MM.1S (cell line): ENCODE measurements at regions not wholly inside any gene's neighbourhood (a gene's known extent, or its start where the extent isn't known, plus 50 kb on each side); places are given as distances from the start of the nearest gene placed in this dataset.

Source experiments
- DNase-seq: peaks from one replicate; pipeline ENCODE4 v3.0.0-alpha.2; 2015
- H2AFZ ChIP-seq: fragments of 300-600 bp; sonication (generic); 2 replicates; pipeline ENCODE4 v1.6.0; 2016; ENCODE audit warnings: antibody characterized with exemption, low read length
- H3F3A ChIP-seq: fragments of 300-600 bp; sonication (generic); 2 replicates; pipeline ENCODE4 v1.6.1; 2016; ENCODE audit warnings: mild to moderate bottlenecking, antibody characterized with exemption, low read length, moderate library complexity, mixed read lengths; ENCODE audit not compliant: insufficient read depth
- H3K27ac ChIP-seq: fragments of 300-600 bp; sonication (generic); 2 replicates; pipeline ENCODE4 v1.5.1; 2016; ENCODE audit warnings: mild to moderate bottlenecking, low read length
- H3K27me3 ChIP-seq: fragments of 300-600 bp; sonication (generic); replicated peaks from 2 replicates; pipeline ENCODE4 v1.6.0; 2016; ENCODE audit warnings: low read length; ENCODE audit not compliant: insufficient read depth
- H3K36me3 ChIP-seq: fragments of 300-600 bp; sonication (generic); replicated peaks from 2 replicates; pipeline ENCODE4 v1.6.1; 2016; ENCODE audit warnings: mild to moderate bottlenecking, low read length, mixed read lengths; ENCODE audit not compliant: insufficient read depth
- H3K4me1 ChIP-seq: fragments of 300-600 bp; sonication (generic); 2 replicates; pipeline ENCODE4 v1.6.1; 2016; ENCODE audit warnings: low read length, mixed read lengths
- H3K4me2 ChIP-seq: fragments of 300-600 bp; sonication (generic); 2 replicates; pipeline ENCODE4 v1.6.0; 2016; ENCODE audit warnings: low read depth, low read length
- H3K4me3 ChIP-seq: fragments of 300-600 bp; sonication (generic); 2 replicates; pipeline ENCODE4 v1.5.1; 2016; ENCODE audit warnings: low read length, mixed read lengths
- H3K79me2 ChIP-seq: fragments of 300-600 bp; sonication (generic); 2 replicates; pipeline ENCODE4 v1.6.1; 2016; ENCODE audit warnings: mixed run types, low read length, mixed read lengths
- H3K9ac ChIP-seq: fragments of 300-600 bp; sonication (generic); 2 replicates; pipeline ENCODE4 v1.6.1; 2016; ENCODE audit warnings: low read length, mixed read lengths
- H3K9me2 ChIP-seq: fragments of 300-600 bp; sonication (generic); replicated peaks from 2 replicates; pipeline ENCODE4 v1.6.1; 2016; ENCODE audit warnings: mild to moderate bottlenecking, low read length, mixed read lengths; ENCODE audit not compliant: insufficient read depth
- H3K9me3 ChIP-seq: fragments of 300-600 bp; sonication (generic); replicated peaks from 2 replicates; pipeline ENCODE4 v1.6.1; 2016; ENCODE audit warnings: mild to moderate bottlenecking, low read length, mixed read lengths; ENCODE audit not compliant: insufficient read depth
- H4K20me1 ChIP-seq: fragments of 300-600 bp; sonication (generic); 2 replicates; pipeline ENCODE4 v1.6.1; 2016; ENCODE audit warnings: mild to moderate bottlenecking, low read length, moderate library complexity, mixed read lengths; ENCODE audit not compliant: insufficient read depth
- CTCF ChIP-seq: fragments of 300-600 bp; sonication (generic); IDR thresholded peaks from 2 replicates; pipeline ENCODE4 v1.5.1; 2016; ENCODE audit warnings: antibody characterized with exemption, low read length, mixed read lengths
- EZH2 ChIP-seq: fragments of 300-600 bp; sonication (generic); optimal IDR thresholded peaks from 2 replicates; pipeline ENCODE3; 2017; ENCODE audit warnings: low read depth, mild to moderate bottlenecking, antibody characterized with exemption, low read length, mixed read lengths
- EZH2phosphoT487 ChIP-seq: fragments of 300-600 bp; sonication (generic); IDR thresholded peaks from 2 replicates; pipeline ENCODE4 v1.6.1; 2018; ENCODE audit warnings: antibody characterized with exemption, low read length

DNA sequence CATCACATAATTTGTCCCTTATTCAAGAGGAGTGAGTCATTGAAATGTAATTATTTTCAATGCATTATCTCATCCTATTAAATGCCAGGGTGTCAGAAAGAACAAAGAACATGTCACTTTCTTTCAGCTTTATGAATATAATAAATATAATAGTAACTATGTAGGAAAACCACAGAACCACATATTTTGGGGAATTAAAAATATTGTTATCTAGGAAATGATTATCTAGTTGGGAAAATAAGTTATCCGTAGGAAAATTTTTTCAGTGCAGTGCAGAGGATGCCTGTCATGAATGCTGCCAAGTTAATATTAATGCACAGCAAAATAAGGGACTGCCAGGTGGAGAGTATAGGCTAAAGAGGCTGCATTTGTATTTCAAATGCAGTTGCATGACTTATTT, 844.8 kb downstream of the MAT2B start:
- TF ChIP-seq EZH2phosphoT487 (no peak), EZH2 (no peak), CTCF (no peak)
- no peak for DNase-seq
- H3K4me3 ChIP-seq, result no peak overlapping the region
- no peaks in the 10 kb centered on the region for H3K4me1 ChIP-seq
- no peaks in the 10 kb centered on the region for H3K79me2 ChIP-seq
- no peaks in the 10 kb centered on the region for H3K9me2 ChIP-seq
- H3K27ac ChIP-seq, result no peak overlapping the region
- no peak overlapping the region for H3K4me2 ChIP-seq
- H3K9me3 ChIP-seq, result no peaks in the 10 kb centered on the region
- no peak overlapping the region for H3K9ac ChIP-seq
- H3F3A ChIP-seq, result no peaks in the 10 kb centered on the region
- no peak overlapping the region for H2AFZ ChIP-seq
- no peaks in the 10 kb centered on the region for H3K36me3 ChIP-seq
- H3K27me3 ChIP-seq, result no peaks in the 10 kb centered on the region
- no peaks in the 10 kb centered on the region for H4K20me1 ChIP-seq

DNA sequence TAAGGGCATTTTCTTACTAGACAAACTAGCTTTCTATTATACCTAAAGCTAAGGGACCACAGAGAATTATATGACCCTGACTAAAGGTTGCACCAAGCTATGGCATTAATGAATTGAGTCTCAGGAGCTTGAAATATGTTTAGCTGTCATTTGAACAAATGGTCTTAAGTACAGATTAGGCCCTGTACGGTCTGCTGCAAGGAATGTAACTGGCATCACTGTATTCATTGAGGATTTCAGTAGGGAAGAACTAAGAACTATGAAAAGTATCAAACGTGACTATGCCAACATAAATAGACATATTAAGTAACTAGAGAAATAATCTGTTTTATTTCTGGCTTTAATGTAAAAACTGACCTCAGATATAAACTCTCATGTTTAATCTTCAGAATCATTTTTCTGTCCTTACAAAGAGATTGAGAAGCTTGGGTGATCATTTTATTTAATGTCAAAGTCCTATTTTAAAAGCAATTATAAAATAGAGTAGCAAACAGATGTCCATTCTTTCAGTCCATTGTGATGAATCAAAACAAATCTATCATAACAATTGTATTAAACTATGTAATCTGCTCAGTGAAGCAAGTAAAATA, 845.9 kb downstream of the MAT2B start:
- Histone ChIP-seq H2AFZ (no peak overlapping the region), H3K36me3 (no peaks in the 10 kb centered on the region), H3K4me1 (no peaks in the 10 kb centered on the region), H3K4me3 (no peak overlapping the region), H3K27ac (no peak overlapping the region), H3K9me2 (no peaks in the 10 kb centered on the region), H3K4me2 (no peak overlapping the region), H3K79me2 (no peaks in the 10 kb centered on the region), H3K27me3 (no peaks in the 10 kb centered on the region), H3F3A (no peaks in the 10 kb centered on the region), H3K9me3 (no peaks in the 10 kb centered on the region), H4K20me1 (no peaks in the 10 kb centered on the region), H3K9ac (no peak overlapping the region)
- DNase-seq, result no peak
- TF ChIP-seq EZH2 (no peak), EZH2phosphoT487 (no peak)

DNA sequence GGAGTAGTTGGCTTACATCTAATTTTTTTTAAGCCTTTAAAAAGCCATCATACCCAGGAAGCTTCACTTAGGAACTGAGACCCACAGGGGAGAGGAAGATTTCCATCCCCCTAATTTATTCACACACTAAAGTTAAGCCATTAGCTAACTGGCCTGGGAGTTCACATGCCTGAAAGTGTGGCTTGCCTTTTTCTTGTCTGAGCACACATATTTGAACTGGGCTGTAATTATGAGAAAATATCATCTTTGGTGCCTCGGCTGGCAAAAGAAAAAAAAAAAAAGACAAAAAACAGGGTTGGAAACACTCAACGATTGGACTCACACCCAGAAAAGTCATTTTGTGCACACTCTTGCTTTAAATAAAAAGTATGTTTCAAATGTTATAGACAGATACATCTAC, 847.3 kb downstream of the MAT2B start:
- Histone ChIP-seq H3K4me3 (no peak overlapping the region), H3K9me2 (no peaks in the 10 kb centered on the region), H3K79me2 (no peaks in the 10 kb centered on the region), H3K9ac (no peak overlapping the region), H4K20me1 (no peaks in the 10 kb centered on the region), H3K27me3 (no peaks in the 10 kb centered on the region), H3K4me1 (no peaks in the 10 kb centered on the region), H3K9me3 (no peaks in the 10 kb centered on the region), H2AFZ (no peak overlapping the region), H3K27ac (no peak overlapping the region), H3K4me2 (no peak overlapping the region), H3K36me3 (no peaks in the 10 kb centered on the region), H3F3A (no peaks in the 10 kb centered on the region)
- TF ChIP-seq CTCF, result no peak
- no peak for TF ChIP-seq EZH2
- TF ChIP-seq EZH2phosphoT487, result no peak
- DNase-seq, result no peak

DNA sequence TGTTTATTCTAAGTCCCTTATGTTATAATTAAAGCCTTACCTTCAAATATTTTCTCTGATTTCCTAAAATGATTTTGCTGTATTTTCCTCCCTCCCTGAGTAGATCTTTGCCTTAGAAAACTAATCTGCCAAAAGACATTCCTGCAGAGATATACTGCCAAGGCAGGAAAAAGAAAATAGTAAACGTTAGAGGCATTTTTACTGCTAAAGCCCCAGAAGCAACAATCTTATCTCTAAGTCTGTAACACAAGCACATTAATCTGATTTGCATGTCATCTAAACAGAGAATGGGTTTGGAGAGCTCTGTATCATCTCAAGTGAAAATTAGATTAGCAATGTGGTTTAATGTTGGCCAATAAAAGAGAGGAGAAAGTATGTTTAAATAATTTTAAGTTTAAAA, 847.7 kb downstream of the MAT2B start:
- Histone ChIP-seq H3K79me2 (no peaks in the 10 kb centered on the region), H3F3A (no peaks in the 10 kb centered on the region), H2AFZ (no peak overlapping the region), H3K27ac (no peak overlapping the region), H4K20me1 (no peaks in the 10 kb centered on the region), H3K9me3 (no peaks in the 10 kb centered on the region), H3K9ac (no peak overlapping the region), H3K27me3 (no peaks in the 10 kb centered on the region), H3K4me2 (no peak overlapping the region), H3K4me3 (no peak overlapping the region), H3K9me2 (no peaks in the 10 kb centered on the region), H3K36me3 (no peaks in the 10 kb centered on the region), H3K4me1 (no peaks in the 10 kb centered on the region)
- no peak for TF ChIP-seq EZH2phosphoT487
- TF ChIP-seq EZH2, result no peak
- no peak for TF ChIP-seq CTCF
- no peak for DNase-seq
